GM19438 (cell line): ENCODE measurements at regions not wholly inside any gene's neighbourhood (a gene's known extent, or its start where the extent isn't known, plus 50 kb on each side); places are given as distances from the start of the nearest gene placed in this dataset.
"Not testable (repeated sequence)": the region's sequence is repeated elsewhere in the genome, so short reads cannot be mapped to it uniquely, and the experiment has no call there.

Experiments used
- ATAC-seq: cut with Tn5 transposase; IDR thresholded peaks from one replicate; pipeline ENCODE4 v1.9.1; 2021; ENCODE audit warnings: low read depth; ENCODE audit not compliant: unreplicated experiment

- no peak for ATAC-seq
Measured at GRCh38 chr13:33409673-33410510, 124.3 kb upstream of the STARD13 start.

GRCh38 chr13:33410619-33411018 is 125.1 kb upstream of the STARD13 start:
- no peak for ATAC-seq

GRCh38 chr13:33411312-33411711 is 125.8 kb upstream of the STARD13 start:
- no peak for ATAC-seq

GRCh38 chr13:33415822-33416221 is 130.3 kb upstream of the STARD13 start:
- no peak for ATAC-seq

- ATAC-seq = not testable (repeated sequence)
Measured at GRCh38 chr13:33418224-33418953, 132.8 kb upstream of the STARD13 start.

GRCh38 chr13:33420117-33420516 is 134.6 kb upstream of the STARD13 start:
- ATAC-seq = not testable (repeated sequence)

- ATAC-seq = no peak
Measured at GRCh38 chr13:33426131-33426530, 140.6 kb upstream of the STARD13 start.

GRCh38 chr13:33433316-33433715 is 147.8 kb upstream of the STARD13 start:
- no peak for ATAC-seq

GRCh38 chr13:33434676-33435075 is 149.1 kb upstream of the STARD13 start:
- no peak for ATAC-seq

- ATAC-seq = no peak
Measured at GRCh38 chr13:33435207-33435606, 149.7 kb upstream of the STARD13 start.

GRCh38 chr13:33438918-33439317 is 153.4 kb upstream of the STARD13 start:
- no peak for ATAC-seq

- ATAC-seq = no peak
Measured at GRCh38 chr13:33441015-33441414, 155.5 kb upstream of the STARD13 start.

- ATAC-seq = no peak
Measured at GRCh38 chr13:33445024-33445423, 159.5 kb upstream of the STARD13 start.

GRCh38 chr13:33445476-33445875 is 159.9 kb upstream of the STARD13 start:
- ATAC-seq = no peak

- no peak for ATAC-seq
Measured at GRCh38 chr13:33446821-33447725, 161.5 kb upstream of the STARD13 start.

- no peak for ATAC-seq
Measured at GRCh38 chr13:33448889-33449288, 163.3 kb upstream of the STARD13 start.

- no peak for ATAC-seq
Measured at GRCh38 chr13:33450956-33451709, 165.6 kb upstream of the STARD13 start.

- no peak for ATAC-seq
Measured at GRCh38 chr13:33452873-33453517, 167.4 kb upstream of the STARD13 start.

GRCh38 chr13:33453936-33454335 is 168.4 kb upstream of the STARD13 start:
- ATAC-seq = no peak
